Astrocyte (in vitro differentiated cells and primary cell): ENCODE measurements at regions not wholly inside any gene's neighbourhood (a gene's known extent, or its start where the extent isn't known, plus 50 kb on each side); places are given as distances from the start of the nearest gene placed in this dataset.

ENCODE experiments used
- DNase-seq: peaks from one replicate; pipeline ENCODE4 v3.0.0-alpha.2; 2010; ENCODE audit warnings: low read depth
- FAIRE-seq: peaks from 2 replicates; lab custom pipeline; 2011; peaks lifted over from hg19 to GRCh38; lab: Jason Lieb, UNC
- H2AFZ ChIP-seq: 2 replicates; pipeline ENCODE4 v1.6.0; 2012; ENCODE audit warnings: low read depth, low read length, inconsistent platforms
- H3K27ac ChIP-seq: 2 replicates; pipeline ENCODE4 v1.5.1; 2011; ENCODE audit warnings: low read depth, low read length, inconsistent platforms
- H3K27me3 ChIP-seq: 2 replicates; pipeline ENCODE4 v1.6.0; 2011; ENCODE audit warnings: low read length, inconsistent platforms; ENCODE audit not compliant: insufficient read depth
- H3K36me3 ChIP-seq: 2 replicates; pipeline ENCODE4 v1.5.1; 2011; ENCODE audit warnings: low read length, inconsistent platforms; ENCODE audit not compliant: insufficient read depth
- H3K4me1 ChIP-seq: 2 replicates; pipeline ENCODE4 v1.5.1; 2011; ENCODE audit warnings: low read length, inconsistent platforms; ENCODE audit not compliant: insufficient read depth
- H3K4me2 ChIP-seq: 2 replicates; pipeline ENCODE4 v1.6.0; 2012; ENCODE audit warnings: low read length, inconsistent platforms
- H3K4me3 ChIP-seq: 2 replicates; pipeline ENCODE4 v1.5.1; 2011; ENCODE audit warnings: low read depth, mild to moderate bottlenecking, low read length, inconsistent platforms; ENCODE audit not compliant: insufficient read depth
- H3K79me2 ChIP-seq: 2 replicates; pipeline ENCODE4 v1.6.0; 2012; ENCODE audit warnings: mild to moderate bottlenecking, low read length, inconsistent platforms; ENCODE audit not compliant: insufficient read depth
- H3K9ac ChIP-seq: 2 replicates; pipeline ENCODE4 v1.6.0; 2012; ENCODE audit warnings: mild to moderate bottlenecking, low read length, inconsistent platforms
- H3K9me3 ChIP-seq: 2 replicates; pipeline ENCODE4 v1.5.1; 2012; ENCODE audit warnings: low read depth, mild to moderate bottlenecking, low read length, inconsistent platforms; ENCODE audit not compliant: insufficient read depth
- H4K20me1 ChIP-seq: 2 replicates; pipeline ENCODE4 v1.6.0; 2012; ENCODE audit warnings: low read length, inconsistent platforms; ENCODE audit not compliant: insufficient read depth
- H3K27ac Mint-ChIP-seq: one replicate; pipeline ENCODE4 v1.8.0; 2021; ENCODE audit warnings: mild to moderate bottlenecking, mixed read lengths; ENCODE audit not compliant: unreplicated experiment
- H3K27me3 Mint-ChIP-seq: one replicate; pipeline ENCODE4 v1.8.0; 2021; ENCODE audit warnings: low read depth, mixed read lengths; ENCODE audit not compliant: unreplicated experiment
- H3K36me3 Mint-ChIP-seq: one replicate; pipeline ENCODE4 v1.8.0; 2021; ENCODE audit warnings: low read depth, mixed read lengths; ENCODE audit not compliant: unreplicated experiment
- H3K4me1 Mint-ChIP-seq: one replicate; pipeline ENCODE4 v1.8.0; 2021; ENCODE audit warnings: low read depth, mixed read lengths; ENCODE audit not compliant: unreplicated experiment
- H3K4me3 Mint-ChIP-seq: one replicate; pipeline ENCODE4 v1.8.0; 2021; ENCODE audit warnings: mild to moderate bottlenecking, moderate library complexity, mixed read lengths; ENCODE audit not compliant: unreplicated experiment
- H3K9me3 Mint-ChIP-seq: one replicate; pipeline ENCODE4 v1.8.0; 2021; ENCODE audit warnings: mild to moderate bottlenecking, mixed read lengths; ENCODE audit not compliant: unreplicated experiment
- EZH2 ChIP-seq: IDR thresholded peaks from 2 replicates; pipeline ENCODE4 v1.6.1; 2012; ENCODE audit warnings: mild to moderate bottlenecking, low read length, inconsistent platforms; ENCODE audit not compliant: insufficient read depth
- TF ChIP-seq, protein P1 (sequence below): IDR thresholded peaks from 2 replicates; pipeline ENCODE4 v1.5.1; 2011; ENCODE audit warnings: low read depth, mild to moderate bottlenecking, inconsistent platforms, low read length, moderate library complexity; ENCODE audit not compliant: insufficient read depth

GRCh38 chr14:94690486-94690885 is 78.3 kb downstream of the SERPINA3 start:
- H3K9me3 Mint-ChIP-seq, result no peaks in the 10 kb centered on the region
- Histone ChIP-seq H3K4me3 (no peak overlapping the region), H3K79me2 (no peaks in the 10 kb centered on the region), H3K27ac (no peak overlapping the region), H2AFZ (no peak overlapping the region), H3K9me3 (no peaks in the 10 kb centered on the region), H4K20me1 (no peaks in the 10 kb centered on the region), H3K27me3 (no peaks in the 10 kb centered on the region), H3K4me1 (peaks cover 4% of the 10 kb centered on the region), H3K9ac (no peak overlapping the region), H3K4me2 (no peak overlapping the region), H3K36me3 (no peaks in the 10 kb centered on the region)
- H3K4me3 Mint-ChIP-seq, result no peak overlapping the region
- no peak for DNase-seq
- FAIRE-seq, result no peak
- H3K27me3 Mint-ChIP-seq, result peaks cover 36% of the 10 kb centered on the region
- no peak overlapping the region for H3K27ac Mint-ChIP-seq
- no peaks in the 10 kb centered on the region for H3K4me1 Mint-ChIP-seq
- no peak for TF ChIP-seq EZH2
- TF ChIP-seq, protein P1, sequence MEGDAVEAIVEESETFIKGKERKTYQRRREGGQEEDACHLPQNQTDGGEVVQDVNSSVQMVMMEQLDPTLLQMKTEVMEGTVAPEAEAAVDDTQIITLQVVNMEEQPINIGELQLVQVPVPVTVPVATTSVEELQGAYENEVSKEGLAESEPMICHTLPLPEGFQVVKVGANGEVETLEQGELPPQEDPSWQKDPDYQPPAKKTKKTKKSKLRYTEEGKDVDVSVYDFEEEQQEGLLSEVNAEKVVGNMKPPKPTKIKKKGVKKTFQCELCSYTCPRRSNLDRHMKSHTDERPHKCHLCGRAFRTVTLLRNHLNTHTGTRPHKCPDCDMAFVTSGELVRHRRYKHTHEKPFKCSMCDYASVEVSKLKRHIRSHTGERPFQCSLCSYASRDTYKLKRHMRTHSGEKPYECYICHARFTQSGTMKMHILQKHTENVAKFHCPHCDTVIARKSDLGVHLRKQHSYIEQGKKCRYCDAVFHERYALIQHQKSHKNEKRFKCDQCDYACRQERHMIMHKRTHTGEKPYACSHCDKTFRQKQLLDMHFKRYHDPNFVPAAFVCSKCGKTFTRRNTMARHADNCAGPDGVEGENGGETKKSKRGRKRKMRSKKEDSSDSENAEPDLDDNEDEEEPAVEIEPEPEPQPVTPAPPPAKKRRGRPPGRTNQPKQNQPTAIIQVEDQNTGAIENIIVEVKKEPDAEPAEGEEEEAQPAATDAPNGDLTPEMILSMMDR, result no peak
- H3K36me3 Mint-ChIP-seq, result no peaks in the 10 kb centered on the region

GRCh38 chr14:94689985-94690400 is 77.8 kb downstream of the SERPINA3 start:
- Histone ChIP-seq H3K27me3 (no peaks in the 10 kb centered on the region), H3K4me3 (no peak overlapping the region), H3K4me2 (peak overlapping the region; percentile 78), H3K27ac (no peak overlapping the region), H3K4me1 (peaks cover 4% of the 10 kb centered on the region), H3K9ac (peak overlapping the region; percentile 57), H3K9me3 (no peaks in the 10 kb centered on the region), H3K79me2 (no peaks in the 10 kb centered on the region), H3K36me3 (no peaks in the 10 kb centered on the region), H2AFZ (peak overlapping the region; percentile 83), H4K20me1 (no peaks in the 10 kb centered on the region)
- Mint-ChIP-seq H3K36me3 (no peaks in the 10 kb centered on the region), H3K9me3 (no peaks in the 10 kb centered on the region), H3K4me3 (no peak overlapping the region), H3K27ac (no peak overlapping the region), H3K4me1 (no peaks in the 10 kb centered on the region), H3K27me3 (peaks cover 36% of the 10 kb centered on the region)
- DNase-seq, result no peak
- TF ChIP-seq, protein P1, result no peak
- TF ChIP-seq EZH2, result no peak
- FAIRE-seq, result no peak

GRCh38 chr14:94689218-94689984 is 77.2 kb downstream of the SERPINA3 start:
- Histone ChIP-seq H4K20me1 (no peaks in the 10 kb centered on the region), H2AFZ (peak overlapping the region; percentile 83), H3K4me3 (no peak overlapping the region), H3K9me3 (no peaks in the 10 kb centered on the region), H3K27ac (no peak overlapping the region), H3K9ac (peak overlapping the region; percentile 57), H3K79me2 (no peaks in the 10 kb centered on the region), H3K36me3 (no peaks in the 10 kb centered on the region), H3K4me1 (peaks cover 4% of the 10 kb centered on the region), H3K27me3 (no peaks in the 10 kb centered on the region), H3K4me2 (peak overlapping the region; percentile 78)
- TF ChIP-seq, protein P1, result peak; percentile 71
- TF ChIP-seq EZH2, result no peak
- no peaks in the 10 kb centered on the region for H3K36me3 Mint-ChIP-seq
- no peaks in the 10 kb centered on the region for H3K9me3 Mint-ChIP-seq
- FAIRE-seq (no peak), DNase-seq (peak; percentile 7)
- H3K4me3 Mint-ChIP-seq, result no peak overlapping the region
- no peak overlapping the region for H3K27ac Mint-ChIP-seq
- H3K4me1 Mint-ChIP-seq, result no peaks in the 10 kb centered on the region
- H3K27me3 Mint-ChIP-seq, result peaks cover 33% of the 10 kb centered on the region
